HEK293T (cell line): ENCODE measurements at regions not wholly inside any gene's neighbourhood (a gene's known extent, or its start where the extent isn't known, plus 50 kb on each side); places are given as distances from the start of the nearest gene placed in this dataset.

Experiments used
- CTBP1 ChIP-seq: fragments of 450-650 bp; IDR thresholded peaks from 2 replicates; pipeline ENCODE4 v1.6.1; 2016; ENCODE audit warnings: borderline replicate concordance
- ELF4 ChIP-seq: fragments of 450-650 bp; IDR thresholded peaks from 2 replicates; pipeline ENCODE4 v1.6.1; 2017; ENCODE audit warnings: antibody characterized with exemption
- NFRKB ChIP-seq: fragments of 450-650 bp; IDR thresholded peaks from 2 replicates; pipeline ENCODE4 v1.6.1; 2016; ENCODE audit warnings: mild to moderate bottlenecking, moderate library complexity
- SUZ12 ChIP-seq: fragments of 450-650 bp; IDR thresholded peaks from 2 replicates; pipeline ENCODE4 v1.6.1; 2016; ENCODE audit warnings: mild to moderate bottlenecking
- TF ChIP-seq, protein P1 (sequence below): fragments of 450-650 bp; IDR thresholded peaks from 2 replicates; pipeline ENCODE4 v1.6.1; 2016

GRCh38 chrX:10828640-10829039 is 208.3 kb upstream of the MID1 start:
- no peak for TF ChIP-seq NFRKB
- TF ChIP-seq, protein P1, sequence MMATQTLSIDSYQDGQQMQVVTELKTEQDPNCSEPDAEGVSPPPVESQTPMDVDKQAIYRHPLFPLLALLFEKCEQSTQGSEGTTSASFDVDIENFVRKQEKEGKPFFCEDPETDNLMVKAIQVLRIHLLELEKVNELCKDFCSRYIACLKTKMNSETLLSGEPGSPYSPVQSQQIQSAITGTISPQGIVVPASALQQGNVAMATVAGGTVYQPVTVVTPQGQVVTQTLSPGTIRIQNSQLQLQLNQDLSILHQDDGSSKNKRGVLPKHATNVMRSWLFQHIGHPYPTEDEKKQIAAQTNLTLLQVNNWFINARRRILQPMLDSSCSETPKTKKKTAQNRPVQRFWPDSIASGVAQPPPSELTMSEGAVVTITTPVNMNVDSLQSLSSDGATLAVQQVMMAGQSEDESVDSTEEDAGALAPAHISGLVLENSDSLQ: no peak
- TF ChIP-seq SUZ12: no peak
- TF ChIP-seq ELF4: no peak
- TF ChIP-seq CTBP1: no peak
